ENCODE measurements at regions not wholly inside any gene's neighbourhood (a gene's known extent, or its start where the extent isn't known, plus 50 kb on each side); places are given as distances from the start of the nearest gene placed in this dataset.

GRCh38 chr4:129641179-129641578 lies 545.2 kb downstream of the C4orf33 start:
- Mint-ChIP-seq H3K36me3 (ENCODE audit: insufficient read depth, unreplicated experiment) (no peaks in the 10 kb centered on the region), H3K4me1 (ENCODE audit: low read depth, unreplicated experiment) (no peaks in the 10 kb centered on the region), H3K27ac (ENCODE audit: unreplicated experiment) (no peak overlapping the region), H3K27me3 (ENCODE audit: insufficient read depth, unreplicated experiment) (no peaks in the 10 kb centered on the region), H3K9me3 (ENCODE audit: unreplicated experiment) (no peaks in the 10 kb centered on the region), H3K4me3 (ENCODE audit: unreplicated experiment) (no peak overlapping the region)
- Histone ChIP-seq H3K4me1 (no peaks in the 10 kb centered on the region), H3K27me3 (replicated peaks; ENCODE audit: control insufficient read depth, insufficient read depth, low read length) (no peaks in the 10 kb centered on the region), H3K4me3 (ENCODE audit: low read depth, low read length) (no peak overlapping the region), H3K36me3 (ENCODE audit: control insufficient read depth, insufficient read depth, low read length) (no peaks in the 10 kb centered on the region), H3K9me3 (no peaks in the 10 kb centered on the region)
- intact Hi-C loops (cut with micrococcal nuclease; ENCODE audit: unreplicated experiment), result loop anchor here (1.0 kb wide), 3 partner anchors 114 to 297 kb away; no protein-coding TSS in a partner anchor
- CTCF ChIA-PET, result interaction anchor here (0.6 to 1.6 kb wide), 4 partner anchors 9 to 279 kb away, joined by 4 to 14 read pairs (median 4); no protein-coding TSS in a partner anchor
- TF ChIP-seq CTCF (IDR thresholded peaks at IDR 0.05; ENCODE audit: insufficient read depth in 1 of 2, low read depth in 1 of 2, low read length in 1 of 2, severe bottlenecking in 1 of 2, unreplicated experiment in 1 of 2), result peak; percentile 75 to 79
- no TSS peak for BruUV-seq (replicated peaks)
- POLR2A ChIA-PET, result no interaction called here
- peak; percentile 38 to 65 for DNase-seq

- no peak for TF ChIP-seq CTCF (IDR thresholded peaks at IDR 0.05; ENCODE audit: insufficient read depth in 1 of 2, low read depth in 1 of 2, low read length in 1 of 2, severe bottlenecking in 1 of 2, unreplicated experiment in 1 of 2)
- Mint-ChIP-seq H3K36me3 (ENCODE audit: insufficient read depth, unreplicated experiment) (no peaks in the 10 kb centered on the region), H3K27me3 (ENCODE audit: insufficient read depth, unreplicated experiment) (no peaks in the 10 kb centered on the region), H3K4me1 (ENCODE audit: low read depth, unreplicated experiment) (no peaks in the 10 kb centered on the region), H3K9me3 (ENCODE audit: unreplicated experiment) (no peaks in the 10 kb centered on the region), H3K27ac (ENCODE audit: unreplicated experiment) (no peak overlapping the region), H3K4me3 (ENCODE audit: unreplicated experiment) (no peak overlapping the region)
- no peaks in the 10 kb centered on the region for H3K4me1 ChIP-seq
- no peaks in the 10 kb centered on the region for H3K36me3 ChIP-seq (ENCODE audit: control insufficient read depth, insufficient read depth, low read length)
- CTCF ChIA-PET, result no interaction called here
- H3K9me3 ChIP-seq, result no peaks in the 10 kb centered on the region
- BruUV-seq (replicated peaks), result no TSS peak
- H3K4me3 ChIP-seq (ENCODE audit: low read depth, low read length), result no peak overlapping the region
- DNase-seq, result no peak
- H3K27me3 ChIP-seq (replicated peaks; ENCODE audit: control insufficient read depth, insufficient read depth, low read length), result no peaks in the 10 kb centered on the region
- POLR2A ChIA-PET, result no interaction called here
- intact Hi-C loops (cut with micrococcal nuclease; ENCODE audit: unreplicated experiment), result no loop called here
Measured at GRCh38 chr4:129645461-129645860, 549.5 kb downstream of the C4orf33 start.

- Histone ChIP-seq H3K4me1 (no peaks in the 10 kb centered on the region), H3K36me3 (ENCODE audit: control insufficient read depth, insufficient read depth, low read length) (no peaks in the 10 kb centered on the region), H3K4me3 (ENCODE audit: low read depth, low read length) (no peak overlapping the region), H3K9me3 (no peaks in the 10 kb centered on the region), H3K27me3 (replicated peaks; ENCODE audit: control insufficient read depth, insufficient read depth, low read length) (no peaks in the 10 kb centered on the region)
- no peaks in the 10 kb centered on the region for H3K9me3 Mint-ChIP-seq (ENCODE audit: unreplicated experiment)
- no peak for DNase-seq
- no TSS peak for BruUV-seq (replicated peaks)
- H3K36me3 Mint-ChIP-seq (ENCODE audit: insufficient read depth, unreplicated experiment), result no peaks in the 10 kb centered on the region
- TF ChIP-seq CTCF (IDR thresholded peaks at IDR 0.05; ENCODE audit: insufficient read depth in 1 of 2, low read depth in 1 of 2, low read length in 1 of 2, severe bottlenecking in 1 of 2, unreplicated experiment in 1 of 2), result no peak
- POLR2A ChIA-PET, result no interaction called here
- CTCF ChIA-PET, result interaction anchor here (1.4 kb wide), 1 partner anchor 27 kb away, joined by 4 read pairs; no protein-coding TSS in a partner anchor
- intact Hi-C loops (cut with micrococcal nuclease; ENCODE audit: unreplicated experiment), result no loop called here
- no peaks in the 10 kb centered on the region for H3K27me3 Mint-ChIP-seq (ENCODE audit: insufficient read depth, unreplicated experiment)
- H3K27ac Mint-ChIP-seq (ENCODE audit: unreplicated experiment), result no peak overlapping the region
- H3K4me1 Mint-ChIP-seq (ENCODE audit: low read depth, unreplicated experiment), result no peaks in the 10 kb centered on the region
- H3K4me3 Mint-ChIP-seq (ENCODE audit: unreplicated experiment), result no peak overlapping the region
Measured at GRCh38 chr4:129668092-129668491, 572.1 kb downstream of the C4orf33 start.

All from Caco-2 (cell line).